NCI-H1694 (cell line): ENCODE measurements at regions not wholly inside any gene's neighbourhood (a gene's known extent, or its start where the extent isn't known, plus 50 kb on each side); places are given as distances from the start of the nearest gene placed in this dataset.
"Not testable (repeated sequence)": the region's sequence is repeated elsewhere in the genome, so short reads cannot be mapped to it uniquely, and the experiment has no call there.

Experiments used
- DNase-seq: peaks from one replicate; lab custom pipeline; 2025; lab: John Stamatoyannopoulos, UW

GRCh38 chr3:74415731-74416130 lies 198.7 kb downstream of the CNTN3 start:
- DNase-seq = no peak

GRCh38 chr3:74413547-74414241 lies 200.8 kb downstream of the CNTN3 start:
- DNase-seq = no peak

GRCh38 chr3:74410276-74410941 lies 204.1 kb downstream of the CNTN3 start:
- DNase-seq = no peak

GRCh38 chr3:74409066-74409465 lies 205.4 kb downstream of the CNTN3 start:
- DNase-seq = no peak

- DNase-seq = no peak
Observed at GRCh38 chr3:74403307-74403706, 211.2 kb downstream of the CNTN3 start.

- no peak for DNase-seq
Observed at GRCh38 chr3:74402821-74403220, 211.6 kb downstream of the CNTN3 start.

GRCh38 chr3:74393426-74393825 lies 221.0 kb downstream of the CNTN3 start:
- no peak for DNase-seq

- peak; percentile 42 for DNase-seq
Observed at GRCh38 chr3:74390121-74390877, 224.2 kb downstream of the CNTN3 start.

GRCh38 chr3:74387111-74387735 lies 227.2 kb downstream of the CNTN3 start:
- DNase-seq = no peak

- no peak for DNase-seq
Observed at GRCh38 chr3:74384159-74384558, 230.3 kb downstream of the CNTN3 start.

GRCh38 chr3:74377669-74378068 lies 236.8 kb downstream of the CNTN3 start:
- no peak for DNase-seq

GRCh38 chr3:74376323-74376722 lies 238.1 kb downstream of the CNTN3 start:
- DNase-seq = not testable (repeated sequence)

GRCh38 chr3:74375653-74376052 lies 238.8 kb downstream of the CNTN3 start:
- no peak for DNase-seq

- no peak for DNase-seq
Observed at GRCh38 chr3:74372743-74373142, 241.7 kb downstream of the CNTN3 start.

GRCh38 chr3:74370342-74370741 lies 244.1 kb downstream of the CNTN3 start:
- DNase-seq = no peak

GRCh38 chr3:74366331-74366730 lies 248.1 kb downstream of the CNTN3 start:
- DNase-seq = no peak

GRCh38 chr3:74363346-74363745 lies 251.1 kb downstream of the CNTN3 start:
- no peak for DNase-seq

GRCh38 chr3:74360406-74360805 lies 254.1 kb downstream of the CNTN3 start:
- no peak for DNase-seq

GRCh38 chr3:74357881-74358280 lies 256.6 kb downstream of the CNTN3 start:
- DNase-seq = no peak

- no peak for DNase-seq
Observed at GRCh38 chr3:74353039-74353438, 261.4 kb downstream of the CNTN3 start.

- DNase-seq = no peak
Observed at GRCh38 chr3:74352166-74352565, 262.3 kb downstream of the CNTN3 start.

GRCh38 chr3:74351213-74351612 lies 263.2 kb downstream of the CNTN3 start:
- no peak for DNase-seq

- no peak for DNase-seq
Observed at GRCh38 chr3:74349015-74349414, 265.4 kb downstream of the CNTN3 start.
